BJ (cell line): ENCODE measurements at regions not wholly inside any gene's neighbourhood (a gene's known extent, or its start where the extent isn't known, plus 50 kb on each side); places are given as distances from the start of the nearest gene placed in this dataset.

ENCODE experiments used
- CTCF ChIA-PET: fragments of 350-600 bp; formaldehyde crosslinking; extraction: SDS; loops from one replicate; lab custom pipeline; 2021; ENCODE audit warnings: antibody characterized with exemption, inconsistent platforms; lab: Yijun Ruan, JAX
- POLR2A ChIA-PET: fragments of 300-600 bp; sonication (Branson Sonifier 250); formaldehyde crosslinking; extraction: SDS; loops from one replicate; lab custom pipeline; 2021; ENCODE audit warnings: antibody characterized with exemption; lab: Charles Lee
- DNase-seq: peaks from one replicate; pipeline ENCODE4 v3.0.0-alpha.2; 2011; ENCODE audit warnings: low read depth
- H3K27me3 ChIP-seq: 2 replicates; pipeline ENCODE4 v1.6.0; 2011; ENCODE audit warnings: low read length; ENCODE audit not compliant: control insufficient read depth, insufficient read depth
- H3K36me3 ChIP-seq: 2 replicates; pipeline ENCODE4 v1.5.1; 2011; ENCODE audit warnings: low read length; ENCODE audit not compliant: control insufficient read depth, insufficient read depth
- H3K4me3 ChIP-seq: 2 replicates; pipeline ENCODE4 v1.5.1; 2011; ENCODE audit warnings: low read depth, mild to moderate bottlenecking, control low read depth, low read length
- TF ChIP-seq, protein P1 (sequence below): IDR thresholded peaks from 2 replicates; pipeline ENCODE4 v1.5.1; 2011; ENCODE audit warnings: low read depth, mild to moderate bottlenecking, control low read depth, inconsistent platforms, low read length, moderate library complexity; ENCODE audit not compliant: insufficient read depth

GRCh38 chr9:515665-516064, 301.0 kb downstream of the DOCK8 start:
- Histone ChIP-seq H3K27me3 (no peaks in the 10 kb centered on the region), H3K36me3 (no peaks in the 10 kb centered on the region), H3K4me3 (no peak overlapping the region)
- DNase-seq = no peak
- TF ChIP-seq, protein P1, sequence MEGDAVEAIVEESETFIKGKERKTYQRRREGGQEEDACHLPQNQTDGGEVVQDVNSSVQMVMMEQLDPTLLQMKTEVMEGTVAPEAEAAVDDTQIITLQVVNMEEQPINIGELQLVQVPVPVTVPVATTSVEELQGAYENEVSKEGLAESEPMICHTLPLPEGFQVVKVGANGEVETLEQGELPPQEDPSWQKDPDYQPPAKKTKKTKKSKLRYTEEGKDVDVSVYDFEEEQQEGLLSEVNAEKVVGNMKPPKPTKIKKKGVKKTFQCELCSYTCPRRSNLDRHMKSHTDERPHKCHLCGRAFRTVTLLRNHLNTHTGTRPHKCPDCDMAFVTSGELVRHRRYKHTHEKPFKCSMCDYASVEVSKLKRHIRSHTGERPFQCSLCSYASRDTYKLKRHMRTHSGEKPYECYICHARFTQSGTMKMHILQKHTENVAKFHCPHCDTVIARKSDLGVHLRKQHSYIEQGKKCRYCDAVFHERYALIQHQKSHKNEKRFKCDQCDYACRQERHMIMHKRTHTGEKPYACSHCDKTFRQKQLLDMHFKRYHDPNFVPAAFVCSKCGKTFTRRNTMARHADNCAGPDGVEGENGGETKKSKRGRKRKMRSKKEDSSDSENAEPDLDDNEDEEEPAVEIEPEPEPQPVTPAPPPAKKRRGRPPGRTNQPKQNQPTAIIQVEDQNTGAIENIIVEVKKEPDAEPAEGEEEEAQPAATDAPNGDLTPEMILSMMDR = no peak
- ChIA-PET POLR2A (no interaction called here), CTCF (interaction anchor here (0.7 kb wide), 1 partner anchor 15 kb away, joined by 3 read pairs; no protein-coding TSS in a partner anchor)

DNA sequence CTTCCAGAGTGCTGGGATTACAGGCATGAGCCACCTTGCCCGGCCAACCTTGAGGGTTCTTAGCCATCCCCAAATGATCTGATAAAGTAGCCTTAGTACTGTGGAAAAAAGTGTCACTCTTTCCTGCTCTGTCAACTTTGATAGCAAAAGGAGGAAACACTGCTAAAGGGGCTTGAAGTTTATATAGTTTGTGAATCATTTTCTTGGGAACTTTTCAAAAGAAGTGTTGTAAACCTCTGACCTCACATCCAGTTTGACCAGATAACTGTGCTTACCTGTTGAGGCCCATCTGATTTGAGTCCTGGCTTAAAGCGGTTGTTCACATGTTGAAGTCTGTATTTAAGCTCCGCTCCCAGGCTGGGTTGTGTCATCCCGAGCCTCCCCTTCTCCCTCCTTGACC, 303.3 kb downstream of the DOCK8 start:
- H3K36me3 ChIP-seq = no peaks in the 10 kb centered on the region

GRCh38 chr9:518540-518939, 303.9 kb downstream of the DOCK8 start:
- CTCF ChIA-PET = no interaction called here
- H3K36me3 ChIP-seq = no peaks in the 10 kb centered on the region
- TF ChIP-seq, protein P1 = no peak
- POLR2A ChIA-PET = interaction anchor here (0.7 kb wide), 1 partner anchor 24 kb away, joined by 7 read pairs; no protein-coding TSS in a partner anchor
- H3K4me3 ChIP-seq = no peak overlapping the region
- DNase-seq = no peak
- no peaks in the 10 kb centered on the region for H3K27me3 ChIP-seq

More for the DNA sequence above, 303.3 kb downstream of the DOCK8 start:
- DNase-seq = no peak
- H3K4me3 ChIP-seq = no peak overlapping the region
- no peaks in the 10 kb centered on the region for H3K27me3 ChIP-seq
- POLR2A ChIA-PET = no interaction called here
- TF ChIP-seq, protein P1 = no peak
- CTCF ChIA-PET = no interaction called here

- no peak for DNase-seq
- POLR2A ChIA-PET = no interaction called here
Observed at GRCh38 chr9:519579-519978, 304.9 kb downstream of the DOCK8 start.

GRCh38 chr9:520302-520701, 305.6 kb downstream of the DOCK8 start:
- H3K27me3 ChIP-seq = no peaks in the 10 kb centered on the region
- CTCF ChIA-PET = no interaction called here

More at GRCh38 chr9:519579-519978, 304.9 kb downstream of the DOCK8 start:
- Histone ChIP-seq H3K27me3 (no peaks in the 10 kb centered on the region), H3K4me3 (no peak overlapping the region), H3K36me3 (no peaks in the 10 kb centered on the region)
- CTCF ChIA-PET = no interaction called here
- TF ChIP-seq, protein P1 = no peak

More at GRCh38 chr9:520302-520701, 305.6 kb downstream of the DOCK8 start:
- no peak overlapping the region for H3K4me3 ChIP-seq
- no peaks in the 10 kb centered on the region for H3K36me3 ChIP-seq
- POLR2A ChIA-PET = no interaction called here
- TF ChIP-seq, protein P1 = no peak
- no peak for DNase-seq
